Body of pancreas (tissue), 4 donors: ENCODE measurements at regions not wholly inside any gene's neighbourhood (a gene's known extent, or its start where the extent isn't known, plus 50 kb on each side); places are given as distances from the start of the nearest gene placed in this dataset.

ENCODE experiments used
- ATAC-seq: fragments of 150-250 bp; one replicate; pipeline ENCODE4 v1.9.1; 2016
- DNase-seq, 4 donors: peaks; one replicate each; pipeline ENCODE4 v3.0.0-alpha.2; 2019
- H3K27ac ChIP-seq, 4 donors: fragments of 200-600 bp; sonication (generic); 1 replicate in 3 of 4; 2 replicates in 1 of 4; pipeline versions ENCODE4 v1.5.1 to v1.6.1; 2016 to 2019; ENCODE audit warnings: mild to moderate bottlenecking in 1 of 4, mixed read lengths in 1 of 4, moderate library complexity in 1 of 4
- H3K27me3 ChIP-seq, 2 donors: fragments of 200-600 bp; sonication (generic); one replicate each; pipeline ENCODE4 v1.6.0; 2016; ENCODE audit warnings: mild to moderate bottlenecking in 1 of 2
- H3K36me3 ChIP-seq, 2 donors: fragments of 200-600 bp; sonication (generic); replicated peaks in 1 of 2; 2 replicates each; pipeline ENCODE4 v1.5.1; 2016; ENCODE audit warnings: low read depth in 2 of 2; ENCODE audit not compliant: insufficient read depth in 1 of 2
- H3K4me1 ChIP-seq: fragments of 200-600 bp; sonication (generic); one replicate; pipeline ENCODE4 v1.6.0; 2016
- H3K4me3 ChIP-seq, 2 donors: fragments of 200-600 bp; sonication (generic); 1 replicate in 1 of 2; 2 replicates in 1 of 2; pipeline ENCODE4 v1.5.1; 2016 to 2019
- H3K9me3 ChIP-seq, 3 donors: fragments of 200-600 bp; sonication (generic); 1 replicate in 2 of 3; 2 replicates in 1 of 3; pipeline ENCODE4 v1.5.1; 2016
- CTCF ChIP-seq, 7 experiments: fragments of 450-650 bp in 4 of 7; fragments of 200-600 bp in 3 of 7; sonication (generic) in 3 of 7; IDR thresholded peaks; one replicate each; pipeline ENCODE4 v1.5.1; 2016 to 2019; ENCODE audit warnings: antibody characterized with exemption in 7 of 7
- POLR2A ChIP-seq, 3 donors: fragments of 450-650 bp; IDR thresholded peaks; one replicate each; pipeline ENCODE4 v1.6.1; 2016; ENCODE audit warnings: antibody characterized with exemption in 3 of 3, mild to moderate bottlenecking in 2 of 3
- WGBS, 2 donors: methylation state at CpG; one replicate each; pipeline ENCODE4 v1.1.5; 2017; 5-methylcytosine and 5-hydroxymethylcytosine counted together
- intact Hi-C: fragments of 100-400 bp; cut with DNase I; formaldehyde crosslinking; loops from one replicate; pipeline ENCODE4 v1.15.1; 2023

- H3K4me3 ChIP-seq = no peak overlapping the region
- intact Hi-C loops = no loop called here
- 49 to 50% methylated on average over 10 of the region's 10 CpGs for WGBS, 2 donors
These were observed 104.4 kb upstream of the TMEM132D start for GRCh38 chr12:130008241-130008640.

GRCh38 chr12:130009961-130010360 is 106.1 kb upstream of the TMEM132D start:
- Histone ChIP-seq H3K27me3 (no peaks in the 10 kb centered on the region), H3K36me3 (no peaks in the 10 kb centered on the region), H3K4me1 (peaks cover 3% of the 10 kb centered on the region), H3K9me3 (no peaks in the 10 kb centered on the region), H3K4me3 (no peak overlapping the region), H3K27ac (no peak overlapping the region)
- intact Hi-C loops = no loop called here
- WGBS, 2 donors = 66 to 70% methylated on average over 16 of the region's 16 CpGs
- ATAC-seq (no peak), DNase-seq (no peak)
- no peak for TF ChIP-seq POLR2A (IDR thresholded peaks at IDR 0.05)
- no peak for TF ChIP-seq CTCF (IDR thresholded peaks at IDR 0.05)

More at GRCh38 chr12:130008241-130008640, 104.4 kb upstream of the TMEM132D start:
- no peaks in the 10 kb centered on the region for H3K36me3 ChIP-seq
- no peak overlapping the region for H3K27ac ChIP-seq
- DNase-seq (no peak), ATAC-seq (no peak)
- no peaks in the 10 kb centered on the region for H3K4me1 ChIP-seq
- TF ChIP-seq POLR2A (IDR thresholded peaks at IDR 0.05) (no peak), CTCF (IDR thresholded peaks at IDR 0.05) (no peak)
- H3K9me3 ChIP-seq = no peaks in the 10 kb centered on the region
- H3K27me3 ChIP-seq = no peaks in the 10 kb centered on the region

GRCh38 chr12:130011611-130012385 is 108.0 kb upstream of the TMEM132D start:
- no peak for ATAC-seq
- no peak for DNase-seq
- 71 to 73% methylated on average over 10 to 13 of the region's 13 CpGs for WGBS, 2 donors
- no peaks in the 10 kb centered on the region for H3K27me3 ChIP-seq
- TF ChIP-seq POLR2A (IDR thresholded peaks at IDR 0.05) (no peak), CTCF (IDR thresholded peaks at IDR 0.05) (no peak)
- no peak overlapping the region for H3K4me3 ChIP-seq
- peaks cover 3% of the 10 kb centered on the region for H3K4me1 ChIP-seq
- no peak overlapping the region for H3K27ac ChIP-seq
- intact Hi-C loops = no loop called here
- H3K9me3 ChIP-seq = no peaks in the 10 kb centered on the region
- H3K36me3 ChIP-seq = no peaks in the 10 kb centered on the region

- H3K9me3 ChIP-seq = no peaks in the 10 kb centered on the region
- H3K4me3 ChIP-seq = no peak overlapping the region
- DNase-seq (peak; percentile 57 to 70 (median 58)), ATAC-seq (peak; percentile 66)
- intact Hi-C loops = no loop called here
- TF ChIP-seq POLR2A (IDR thresholded peaks at IDR 0.05) (no peak), CTCF (IDR thresholded peaks at IDR 0.05) (peak; percentile 59 to 77 (median 73))
- H3K27me3 ChIP-seq = no peaks in the 10 kb centered on the region
- no peak overlapping the region for H3K27ac ChIP-seq
- H3K4me1 ChIP-seq = peaks cover 3% of the 10 kb centered on the region
- no peaks in the 10 kb centered on the region for H3K36me3 ChIP-seq
- 7 to 8% methylated on average over 36 of the region's 36 CpGs for WGBS, 2 donors
These were observed 110.1 kb upstream of the TMEM132D start for GRCh38 chr12:130013771-130014484.
